GM18858 (cell line): ENCODE measurements at regions not wholly inside any gene's neighbourhood (a gene's known extent, or its start where the extent isn't known, plus 50 kb on each side); places are given as distances from the start of the nearest gene placed in this dataset.

Experiments used
- ATAC-seq: cut with Tn5 transposase; IDR thresholded peaks from one replicate; pipeline ENCODE4 v1.9.1; 2021; ENCODE audit not compliant: unreplicated experiment

DNA sequence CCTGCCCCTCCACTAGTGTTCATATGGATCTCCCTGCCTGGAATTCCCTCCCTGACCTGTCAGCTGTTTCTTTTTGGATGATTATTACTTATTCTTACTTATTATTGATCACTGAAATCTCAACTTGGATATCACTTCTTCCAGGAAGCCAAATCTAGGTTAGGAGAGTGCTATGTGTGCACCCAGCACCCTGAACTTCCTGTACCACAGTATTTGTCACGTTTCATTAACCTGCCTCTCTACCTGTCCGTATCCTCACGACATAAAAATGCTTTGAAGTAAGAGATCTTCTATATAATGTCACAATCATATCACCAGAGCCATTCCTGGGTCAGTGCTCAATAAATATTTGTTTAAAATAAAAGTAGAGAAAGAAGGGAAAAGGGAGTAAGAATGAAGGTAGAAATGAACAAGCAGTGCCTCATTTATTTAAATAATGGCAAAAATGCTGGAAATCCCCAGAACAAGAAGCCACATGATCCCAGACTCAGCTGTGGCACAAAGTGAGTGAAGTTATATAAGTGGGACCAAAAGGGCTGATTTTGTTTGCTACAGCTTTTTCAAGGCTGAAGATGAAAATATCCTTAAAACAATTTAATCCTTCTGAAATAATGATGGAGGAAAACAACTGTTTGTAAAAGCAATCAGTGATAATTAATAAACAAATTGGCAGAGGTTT lies 88.0 kb upstream of the MANEA start:
- no peak for ATAC-seq

DNA sequence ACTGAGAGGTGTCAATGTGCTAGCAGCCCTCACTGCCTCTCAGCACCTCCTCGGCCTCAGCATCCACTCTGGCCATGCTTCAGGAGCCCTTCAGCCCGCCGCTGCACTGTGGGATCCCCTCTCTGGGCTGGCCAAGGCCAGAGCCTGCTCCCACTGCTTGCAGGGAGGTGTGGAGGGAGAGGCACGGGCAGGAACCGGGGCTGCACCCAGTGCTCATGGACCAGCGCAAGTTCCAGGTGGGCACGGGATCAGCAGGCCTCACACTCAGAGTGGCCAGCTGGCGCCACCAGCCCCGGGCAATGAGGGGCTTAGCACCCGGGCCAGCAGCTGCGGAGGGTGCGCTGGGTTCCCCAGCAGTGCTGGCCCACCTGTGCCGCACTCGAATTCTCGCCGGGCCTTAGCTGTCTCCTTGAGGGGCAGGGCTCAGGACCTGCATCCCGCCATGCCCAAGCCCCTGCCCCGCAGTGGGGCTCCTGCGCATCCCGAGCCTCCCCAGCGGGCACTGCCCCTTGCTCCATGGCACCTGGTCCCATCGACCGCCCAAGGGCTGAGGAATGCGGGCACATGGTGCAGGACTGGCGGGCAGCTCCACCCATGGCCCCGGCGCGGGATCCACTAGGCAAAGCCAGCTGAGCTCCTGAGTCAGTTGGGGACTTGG lies 80.4 kb upstream of the MANEA start:
- ATAC-seq, result no peak

DNA sequence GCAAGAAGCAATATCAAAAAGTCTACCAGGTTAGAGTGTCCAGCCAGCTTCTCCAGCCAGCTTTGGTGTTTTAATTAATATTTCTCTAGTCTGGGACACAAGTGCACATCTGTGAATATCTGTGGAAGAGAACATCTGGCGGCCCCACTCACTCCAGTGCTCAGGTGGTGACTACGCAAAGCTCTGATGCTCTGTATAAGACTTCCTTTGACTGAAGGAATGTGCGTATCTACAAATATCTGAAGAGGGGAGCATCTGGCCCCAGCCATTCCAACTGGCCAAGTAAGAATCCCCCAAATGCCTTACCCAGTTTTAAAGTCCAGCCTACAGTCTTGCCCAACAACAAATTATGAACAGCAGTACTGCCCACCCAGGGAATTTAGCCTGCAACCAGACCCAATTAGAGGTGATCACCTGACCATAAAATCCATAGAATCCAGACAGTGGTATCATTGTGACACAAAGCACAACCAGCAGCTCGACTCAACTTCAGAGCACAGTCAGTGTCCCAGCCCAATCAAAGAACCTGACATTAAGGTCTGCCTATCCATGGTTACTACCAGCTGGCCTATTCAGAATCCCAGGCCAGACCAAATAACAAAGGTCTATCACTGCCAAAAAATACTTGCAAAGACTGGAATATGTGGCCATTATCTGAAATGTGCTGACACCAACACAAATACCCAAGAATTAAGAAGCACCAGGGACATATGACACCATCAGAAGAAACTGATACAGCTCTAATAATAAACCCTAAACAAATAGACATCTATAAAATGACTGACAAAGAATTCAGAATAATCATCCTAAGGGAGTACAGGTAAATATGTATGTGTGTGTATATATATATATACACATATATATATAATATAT lies 76.1 kb upstream of the MANEA start:
- no peak for ATAC-seq

DNA sequence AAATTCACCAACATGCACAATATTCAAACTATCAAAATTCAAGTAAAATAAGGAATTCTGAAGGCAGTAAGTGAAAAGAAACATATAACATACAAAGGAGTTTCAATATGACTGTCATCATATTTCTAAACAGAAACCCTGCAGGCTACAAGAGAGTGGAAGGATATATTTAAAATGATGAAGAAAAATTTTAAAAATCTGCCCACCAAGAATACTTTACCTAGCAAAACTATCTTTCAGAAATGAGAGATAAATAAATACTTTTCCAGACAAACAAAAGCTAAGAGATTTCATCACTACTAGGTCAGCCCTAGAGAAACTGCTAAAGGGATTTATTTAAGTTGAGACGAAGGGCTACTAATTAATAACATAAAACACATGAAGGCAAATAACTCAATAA lies 73.8 kb upstream of the MANEA start:
- no peak for ATAC-seq

DNA sequence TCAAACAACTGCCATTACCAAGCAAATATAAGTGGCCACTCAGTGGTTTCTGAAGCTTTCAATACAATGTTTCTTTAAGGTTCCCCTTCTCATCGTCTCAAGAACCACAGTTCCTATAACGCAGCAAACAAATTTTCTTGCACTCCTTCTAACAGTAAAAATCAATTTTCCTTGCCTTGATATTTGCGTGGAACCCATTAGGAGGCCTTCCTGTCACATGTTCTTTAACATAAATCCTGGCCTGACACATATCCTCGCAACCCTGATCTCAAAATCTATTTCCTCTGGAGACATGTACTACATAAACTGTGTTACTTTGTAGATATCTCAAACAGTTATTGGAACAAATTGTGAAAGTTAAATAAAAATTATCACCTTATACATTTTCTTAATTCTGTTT lies 65.9 kb upstream of the MANEA start:
- ATAC-seq, result no peak

DNA sequence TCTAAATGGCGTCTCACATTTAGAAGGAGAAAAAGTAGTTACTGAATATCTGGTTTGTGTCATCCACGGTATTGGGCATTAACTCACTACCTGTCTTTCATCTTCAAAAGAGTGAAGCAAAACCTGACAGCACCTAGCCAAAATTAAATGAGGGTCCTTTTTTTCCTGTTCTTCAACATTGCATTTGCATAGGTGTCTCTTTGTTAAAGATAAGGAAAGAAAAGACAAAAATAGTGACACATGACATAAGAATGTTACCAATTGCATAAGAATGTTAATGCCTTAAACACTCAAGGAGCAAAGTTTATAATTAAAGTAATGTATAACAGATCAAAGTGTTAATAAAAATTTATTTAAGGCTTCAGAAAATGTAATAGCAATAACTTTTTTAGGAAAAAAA lies 61.4 kb upstream of the MANEA start:
- ATAC-seq, result no peak

DNA sequence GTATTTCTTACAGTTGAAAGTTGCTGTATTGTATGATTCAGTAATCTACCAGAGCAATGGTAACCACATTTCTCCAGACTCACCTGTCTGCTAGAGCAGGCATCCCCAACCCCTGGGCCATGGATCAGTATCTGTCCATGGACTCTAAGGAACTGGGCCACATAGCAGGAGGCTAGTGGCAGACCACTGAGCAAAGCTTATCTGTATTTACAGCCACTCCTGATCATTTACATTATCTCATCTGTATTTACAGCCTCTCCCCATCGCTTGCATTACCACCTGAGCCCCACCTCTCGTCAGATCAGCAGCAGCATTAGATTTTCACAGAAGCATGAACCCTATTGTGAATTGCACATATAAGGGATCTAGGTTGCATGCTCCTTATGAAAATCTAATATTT lies 60.3 kb upstream of the MANEA start:
- no peak for ATAC-seq

DNA sequence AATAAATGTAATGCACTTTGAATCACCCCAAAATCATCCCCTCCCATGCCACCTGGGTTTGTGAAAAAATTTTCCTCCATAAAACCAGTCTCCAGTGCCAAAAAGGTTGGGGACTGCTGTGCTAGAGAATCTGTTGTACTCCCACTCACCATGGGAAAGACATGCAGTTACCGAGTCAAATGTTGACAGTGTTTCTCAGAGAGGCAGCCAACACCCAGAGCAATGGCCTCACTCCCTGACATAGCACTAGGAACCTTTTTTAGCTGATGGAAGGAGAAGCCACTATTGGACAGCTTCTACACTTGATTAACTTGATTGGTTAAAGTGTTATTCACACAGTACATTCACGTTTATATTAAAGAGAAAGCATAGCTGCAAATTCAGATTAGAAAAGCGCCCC lies 59.8 kb upstream of the MANEA start:
- ATAC-seq, result no peak

DNA sequence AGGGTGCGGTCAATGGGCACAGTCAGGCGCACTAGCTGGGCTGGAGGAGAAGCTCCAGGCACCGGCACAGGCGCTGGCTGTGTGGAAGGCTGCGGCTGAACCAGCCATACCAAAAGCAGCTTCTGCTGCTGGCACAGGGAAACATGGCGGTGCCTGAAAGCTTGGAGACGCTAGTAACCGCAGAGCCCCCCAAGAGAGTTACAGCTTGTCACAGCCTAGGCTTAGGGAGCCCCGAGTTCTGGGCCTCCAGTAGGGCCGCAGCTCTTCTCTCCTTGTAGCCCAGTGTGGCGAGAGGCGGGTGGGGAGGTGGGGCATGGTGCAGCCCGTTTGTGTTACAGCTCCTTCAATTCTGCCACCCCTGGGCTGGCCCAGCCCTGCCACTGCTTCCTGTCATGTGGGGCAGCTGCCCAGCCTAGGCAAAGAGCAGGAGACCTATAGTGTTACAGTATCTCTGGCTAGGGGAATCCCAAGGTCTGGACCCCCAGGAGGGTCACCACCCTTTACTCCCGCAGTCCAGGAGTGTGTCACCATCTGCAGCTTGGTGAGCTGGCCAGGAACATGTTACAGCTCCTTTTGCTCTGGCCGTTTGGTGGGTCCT lies 58.6 kb upstream of the MANEA start:
- no peak for ATAC-seq

DNA sequence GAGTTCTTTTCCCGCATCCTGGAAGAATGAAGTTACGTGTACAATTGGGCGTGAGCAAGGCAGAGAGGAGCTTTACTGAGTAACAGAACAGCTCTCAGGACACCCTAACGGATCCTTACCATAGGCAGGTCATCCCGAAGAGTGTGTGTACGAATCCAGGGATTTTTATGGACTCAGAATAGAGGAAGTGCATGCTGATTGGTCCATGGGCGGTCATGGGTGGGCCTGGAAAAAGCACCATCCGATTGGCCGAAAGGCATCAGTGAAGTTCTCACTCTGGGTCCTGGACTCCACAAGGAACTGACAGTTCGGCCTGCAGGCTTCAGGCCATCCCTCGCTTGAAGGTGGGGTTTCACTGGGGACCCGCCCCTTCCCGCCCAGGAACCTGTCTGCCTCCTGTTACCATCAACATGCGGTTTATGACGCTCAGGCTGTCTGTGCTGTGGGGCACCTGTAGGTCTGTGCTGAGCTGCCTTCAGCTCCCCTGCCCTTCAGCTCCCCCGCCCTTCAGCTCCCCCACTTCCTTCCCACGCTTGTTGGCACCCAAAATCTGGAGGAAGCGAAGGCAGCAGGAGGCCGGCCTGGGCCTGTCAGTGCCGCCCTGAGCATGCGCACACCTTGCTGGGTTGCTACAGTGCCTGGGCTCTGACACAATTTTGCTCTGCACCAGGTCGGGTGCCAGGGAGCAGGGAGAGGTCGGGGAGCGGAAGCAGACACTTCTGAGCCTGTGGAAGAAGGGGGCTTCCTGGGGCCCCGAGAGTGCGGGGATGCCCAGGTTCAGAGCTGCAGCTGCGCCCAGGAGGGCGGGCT lies 57.9 kb upstream of the MANEA start:
- no peak for ATAC-seq

DNA sequence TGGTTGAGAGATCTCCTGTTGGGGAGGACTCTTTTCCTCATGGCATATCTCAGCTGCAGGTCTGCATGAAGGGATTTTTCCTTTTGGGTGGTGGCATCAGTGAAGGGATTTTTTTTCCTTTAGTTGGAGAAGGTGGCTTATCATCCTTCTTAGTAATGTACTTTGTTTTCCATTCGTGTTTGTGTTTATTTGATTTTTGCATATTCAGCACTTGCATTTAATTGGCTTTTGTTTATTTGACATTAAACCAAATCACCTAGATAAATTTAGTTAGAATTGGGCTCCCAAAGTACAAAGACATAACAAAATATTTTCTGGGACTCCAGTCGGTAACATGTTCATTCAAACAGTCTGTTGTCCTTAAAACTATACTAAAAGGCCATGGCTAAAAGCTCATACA lies 56.2 kb upstream of the MANEA start:
- no peak for ATAC-seq
